IPS-18a (cell line): ENCODE measurements at regions not wholly inside any gene's neighbourhood (a gene's known extent, or its start where the extent isn't known, plus 50 kb on each side); places are given as distances from the start of the nearest gene placed in this dataset.

ENCODE experiments used
- H3K27ac ChIP-seq: one replicate; pipeline ENCODE4 v1.5.1; 2013; ENCODE audit warnings: low read length
- H3K27me3 ChIP-seq: one replicate; pipeline ENCODE4 v1.6.1; 2013; ENCODE audit warnings: mild to moderate bottlenecking, low read length; ENCODE audit not compliant: control insufficient read depth, insufficient read depth
- H3K36me3 ChIP-seq: one replicate; pipeline ENCODE4 v1.6.1; 2013; ENCODE audit warnings: low read depth, low read length; ENCODE audit not compliant: control insufficient read depth
- H3K4me1 ChIP-seq: one replicate; pipeline ENCODE4 v1.6.1; 2013; ENCODE audit warnings: low read depth, low read length; ENCODE audit not compliant: control insufficient read depth
- H3K4me3 ChIP-seq: one replicate; pipeline ENCODE4 v1.5.1; 2013; ENCODE audit warnings: low read length
- H3K9ac ChIP-seq: one replicate; pipeline ENCODE4 v1.6.1; 2013; ENCODE audit warnings: mild to moderate bottlenecking, low read length, moderate library complexity
- H3K9me3 ChIP-seq: one replicate; pipeline ENCODE4 v1.6.1; 2013; ENCODE audit warnings: low read depth, low read length; ENCODE audit not compliant: control insufficient read depth

DNA sequence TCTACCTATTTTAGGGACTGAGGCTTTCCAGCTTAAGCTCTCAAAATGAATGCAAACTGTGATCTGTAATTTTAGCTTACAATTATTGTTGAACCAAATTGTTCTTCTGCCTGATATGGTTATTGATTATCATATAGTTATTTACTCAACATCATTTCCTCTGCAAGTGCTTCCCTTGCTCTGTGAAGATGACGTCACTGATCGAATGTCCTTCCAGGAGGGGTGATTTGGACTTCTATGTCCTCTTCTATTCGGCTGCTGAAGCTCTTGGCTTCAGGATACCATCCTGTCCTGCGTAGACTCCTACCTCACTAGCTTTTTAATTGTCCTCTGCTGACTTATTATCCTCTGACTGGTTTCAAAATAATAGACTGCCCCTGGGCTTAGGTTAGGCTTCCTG, 137.4 kb upstream of the LARGE1 start:
- no peaks in the 10 kb centered on the region for H3K27me3 ChIP-seq
- no peaks in the 10 kb centered on the region for H3K36me3 ChIP-seq
- H3K4me3 ChIP-seq: no peak overlapping the region
- H3K27ac ChIP-seq: no peak overlapping the region
- H3K9ac ChIP-seq: no peak overlapping the region
- H3K4me1 ChIP-seq: no peaks in the 10 kb centered on the region
- no peaks in the 10 kb centered on the region for H3K9me3 ChIP-seq

DNA sequence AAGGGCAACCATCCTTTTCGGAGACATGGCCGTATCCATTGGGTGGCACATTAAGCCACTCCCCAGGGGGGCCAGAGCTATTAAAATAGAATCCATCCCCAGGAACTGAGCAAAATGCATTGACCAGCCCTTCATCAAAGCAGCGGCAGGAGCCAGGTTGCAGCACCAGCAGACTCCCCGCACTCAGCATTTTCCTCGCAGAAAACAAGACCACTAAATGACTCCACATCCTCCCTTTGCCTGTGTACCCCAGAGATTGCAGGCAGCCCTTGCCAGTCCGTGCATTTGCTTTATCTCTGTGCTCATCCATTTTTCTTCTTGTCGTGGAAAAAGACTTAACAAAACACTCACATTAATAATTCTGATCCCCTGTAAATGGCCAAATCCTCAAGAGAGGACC, 144.4 kb upstream of the LARGE1 start:
- Histone ChIP-seq H3K27me3 (no peaks in the 10 kb centered on the region), H3K9ac (no peak overlapping the region), H3K36me3 (no peaks in the 10 kb centered on the region), H3K27ac (no peak overlapping the region), H3K4me3 (no peak overlapping the region), H3K4me1 (no peaks in the 10 kb centered on the region), H3K9me3 (no peaks in the 10 kb centered on the region)

DNA sequence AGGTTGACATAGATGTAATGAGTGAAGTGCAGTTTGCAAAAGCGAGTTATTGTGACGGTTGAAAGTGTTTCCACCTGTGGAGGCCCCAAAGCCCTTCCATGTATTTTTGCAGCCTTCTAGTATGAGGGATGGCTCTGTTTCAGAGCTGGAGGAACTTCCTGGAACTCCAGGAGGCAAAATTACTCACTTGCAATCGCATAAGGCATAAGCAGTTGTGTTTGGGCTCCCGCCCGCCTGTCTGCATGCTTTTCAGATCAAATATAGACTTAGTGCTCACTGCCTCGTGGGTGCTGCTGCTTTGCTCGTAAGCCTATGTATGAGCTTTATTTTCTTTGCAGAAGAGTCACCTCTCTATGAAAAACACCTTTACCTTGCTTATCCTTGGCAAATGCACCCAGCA, 146.8 kb upstream of the LARGE1 start:
- Histone ChIP-seq H3K27me3 (no peaks in the 10 kb centered on the region), H3K36me3 (no peaks in the 10 kb centered on the region), H3K4me1 (no peaks in the 10 kb centered on the region), H3K4me3 (no peak overlapping the region), H3K9me3 (no peaks in the 10 kb centered on the region), H3K27ac (no peak overlapping the region), H3K9ac (no peak overlapping the region)

DNA sequence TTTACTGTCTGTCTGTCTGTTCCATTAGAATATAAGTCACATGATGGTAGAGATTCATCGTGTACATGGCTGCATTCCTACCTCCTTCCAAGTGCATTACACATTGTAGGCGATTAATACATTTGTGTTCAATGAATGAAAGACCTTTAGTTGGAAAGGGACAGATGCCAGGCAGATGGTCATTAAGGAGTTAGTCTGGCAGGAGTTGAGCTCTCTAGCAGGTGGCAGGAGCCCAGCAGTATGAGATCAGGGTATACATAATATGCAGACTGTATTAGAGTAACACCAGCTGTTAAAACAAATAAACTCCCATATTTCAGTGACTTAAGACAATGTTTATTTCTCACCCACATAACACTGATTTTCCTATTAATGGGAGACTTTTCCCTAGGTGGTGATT, 147.7 kb upstream of the LARGE1 start:
- H3K4me3 ChIP-seq: no peak overlapping the region
- no peaks in the 10 kb centered on the region for H3K36me3 ChIP-seq
- H3K9me3 ChIP-seq: no peaks in the 10 kb centered on the region
- no peaks in the 10 kb centered on the region for H3K4me1 ChIP-seq
- no peaks in the 10 kb centered on the region for H3K27me3 ChIP-seq
- H3K27ac ChIP-seq: no peak overlapping the region
- no peak overlapping the region for H3K9ac ChIP-seq

DNA sequence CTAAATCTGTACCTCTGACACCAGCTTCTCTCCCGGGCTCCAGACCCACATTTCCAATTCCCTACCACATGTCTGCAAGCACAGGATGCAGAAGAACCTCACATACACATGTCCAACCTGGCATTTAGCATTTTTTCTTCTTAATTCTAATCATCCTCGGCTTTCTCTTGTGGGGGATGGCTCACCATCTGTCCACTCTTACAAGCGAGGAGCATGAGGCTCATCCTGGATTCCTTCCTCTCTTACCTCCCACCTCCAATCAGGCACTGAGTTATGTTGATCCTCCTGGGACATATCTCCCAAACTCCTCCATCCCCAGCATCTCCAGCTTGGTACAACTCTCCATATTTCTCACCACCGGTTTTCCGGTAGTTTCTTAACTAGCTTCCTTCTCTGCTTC, 149.8 kb upstream of the LARGE1 start:
- H3K4me3 ChIP-seq: no peak overlapping the region
- H3K9ac ChIP-seq: no peak overlapping the region
- no peaks in the 10 kb centered on the region for H3K36me3 ChIP-seq
- H3K27me3 ChIP-seq: no peaks in the 10 kb centered on the region
- H3K27ac ChIP-seq: no peak overlapping the region
- H3K9me3 ChIP-seq: no peaks in the 10 kb centered on the region
- H3K4me1 ChIP-seq: no peaks in the 10 kb centered on the region

DNA sequence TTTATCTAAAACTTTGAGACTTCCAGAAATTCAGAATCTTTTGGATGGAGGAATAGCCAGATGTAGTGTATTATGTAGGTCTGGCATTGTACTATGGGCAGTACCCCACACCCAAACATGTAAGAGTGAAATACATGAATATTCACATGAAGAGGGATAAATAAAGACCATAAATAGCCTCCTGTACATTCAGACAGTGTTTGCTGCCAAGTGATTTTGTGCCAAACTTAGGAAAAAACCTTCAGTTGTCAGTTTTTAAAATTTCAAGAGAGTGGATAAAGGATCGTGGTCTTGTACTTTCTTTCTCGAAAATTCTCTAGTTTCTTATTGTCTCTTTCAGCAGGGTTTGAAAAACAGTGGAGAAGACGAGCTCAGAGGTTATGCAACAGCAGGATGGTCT, 150.3 kb upstream of the LARGE1 start:
- H3K4me3 ChIP-seq: no peak overlapping the region
- no peaks in the 10 kb centered on the region for H3K27me3 ChIP-seq
- H3K9ac ChIP-seq: no peak overlapping the region
- no peaks in the 10 kb centered on the region for H3K4me1 ChIP-seq
- H3K9me3 ChIP-seq: no peaks in the 10 kb centered on the region
- no peak overlapping the region for H3K27ac ChIP-seq
- H3K36me3 ChIP-seq: no peaks in the 10 kb centered on the region

DNA sequence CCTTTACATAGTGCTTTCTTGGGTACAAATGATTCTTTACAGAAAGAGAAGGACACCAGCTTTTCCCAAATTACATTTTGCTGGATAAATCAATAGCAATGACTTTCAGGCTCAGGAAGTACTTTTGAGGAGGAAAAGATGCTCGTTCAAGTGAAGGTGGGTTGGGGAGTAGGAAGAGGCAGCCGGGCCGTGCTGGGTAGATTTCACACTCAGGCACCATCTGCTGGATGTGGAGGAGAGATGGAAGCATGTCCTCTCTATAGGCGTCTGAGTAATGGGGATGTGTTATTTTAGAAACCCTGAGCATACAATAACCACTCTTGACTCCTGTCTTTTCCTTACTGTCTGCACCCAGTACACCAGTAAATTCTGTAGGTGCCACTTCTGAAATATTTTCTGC, 152.3 kb upstream of the LARGE1 start:
- Histone ChIP-seq H3K4me1 (no peaks in the 10 kb centered on the region), H3K36me3 (no peaks in the 10 kb centered on the region), H3K4me3 (no peak overlapping the region), H3K27me3 (no peaks in the 10 kb centered on the region), H3K9me3 (no peaks in the 10 kb centered on the region), H3K27ac (no peak overlapping the region), H3K9ac (no peak overlapping the region)

DNA sequence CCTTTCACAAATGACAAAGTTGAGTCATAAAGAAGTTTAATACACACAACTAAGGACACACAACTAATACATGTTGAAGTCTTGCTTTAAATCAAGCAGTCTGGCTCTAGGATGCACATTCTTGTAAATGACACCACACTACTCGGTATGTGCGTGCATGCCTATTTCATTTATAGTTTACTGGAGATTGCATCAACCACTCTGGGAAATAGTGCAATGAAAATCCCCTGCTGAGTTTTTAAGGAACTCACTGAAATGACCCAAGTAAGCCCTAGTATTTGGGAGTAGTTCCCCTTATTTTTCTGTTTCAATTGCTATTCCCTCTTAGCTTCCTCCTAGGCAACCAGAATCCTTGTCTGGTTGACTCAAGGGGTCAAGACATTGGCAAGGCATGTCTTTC, 160.2 kb upstream of the LARGE1 start:
- Histone ChIP-seq H3K27me3 (no peaks in the 10 kb centered on the region), H3K4me3 (no peak overlapping the region), H3K4me1 (no peaks in the 10 kb centered on the region), H3K9ac (no peak overlapping the region), H3K9me3 (no peaks in the 10 kb centered on the region), H3K36me3 (no peaks in the 10 kb centered on the region), H3K27ac (no peak overlapping the region)

DNA sequence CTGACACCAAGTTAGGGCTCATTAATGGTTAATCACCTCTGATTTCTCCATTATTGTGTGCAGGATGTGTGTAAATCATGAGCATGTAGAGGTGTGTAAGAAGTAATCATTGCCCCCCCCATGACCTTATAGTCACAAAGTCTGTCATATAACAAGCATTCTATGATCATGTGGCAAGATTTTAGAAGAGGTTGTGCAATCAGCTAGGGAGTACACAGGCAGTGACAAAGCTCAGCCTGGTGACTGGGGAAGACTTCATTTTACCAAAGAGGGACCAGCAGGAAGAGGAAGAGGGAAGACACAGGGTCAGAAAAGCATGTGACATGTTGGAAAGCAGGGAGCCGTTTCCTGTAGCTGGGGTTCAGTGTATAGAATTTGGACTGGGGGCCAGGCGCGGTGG, 176.5 kb upstream of the LARGE1 start:
- Histone ChIP-seq H3K27me3 (no peaks in the 10 kb centered on the region), H3K4me3 (no peak overlapping the region), H3K4me1 (peaks cover 4% of the 10 kb centered on the region), H3K27ac (no peak overlapping the region), H3K9me3 (no peaks in the 10 kb centered on the region), H3K9ac (no peak overlapping the region), H3K36me3 (no peaks in the 10 kb centered on the region)

DNA sequence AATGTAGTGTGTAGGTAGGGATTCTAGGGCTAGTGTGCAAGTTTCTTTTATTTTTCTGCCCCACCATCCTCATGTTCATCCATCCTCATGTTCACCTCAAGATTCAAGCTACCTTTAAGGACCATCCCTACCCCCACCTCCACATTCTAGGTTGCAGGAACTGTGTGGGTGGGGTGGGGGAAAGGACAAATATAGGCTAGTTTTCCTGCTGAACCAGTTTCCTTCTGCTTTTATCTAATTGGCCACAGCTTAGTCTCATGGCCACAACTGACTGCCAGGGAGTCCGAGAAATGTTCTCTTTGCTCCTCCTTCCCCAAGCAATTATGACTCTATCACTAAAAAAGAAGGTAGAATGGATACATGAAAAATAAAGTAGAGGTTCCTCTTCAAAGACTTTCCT, 179.0 kb upstream of the LARGE1 start:
- no peaks in the 10 kb centered on the region for H3K27me3 ChIP-seq
- H3K4me1 ChIP-seq: peaks cover 4% of the 10 kb centered on the region
- H3K9me3 ChIP-seq: no peaks in the 10 kb centered on the region
- H3K9ac ChIP-seq: no peak overlapping the region
- H3K4me3 ChIP-seq: no peak overlapping the region
- H3K27ac ChIP-seq: no peak overlapping the region
- H3K36me3 ChIP-seq: no peaks in the 10 kb centered on the region

DNA sequence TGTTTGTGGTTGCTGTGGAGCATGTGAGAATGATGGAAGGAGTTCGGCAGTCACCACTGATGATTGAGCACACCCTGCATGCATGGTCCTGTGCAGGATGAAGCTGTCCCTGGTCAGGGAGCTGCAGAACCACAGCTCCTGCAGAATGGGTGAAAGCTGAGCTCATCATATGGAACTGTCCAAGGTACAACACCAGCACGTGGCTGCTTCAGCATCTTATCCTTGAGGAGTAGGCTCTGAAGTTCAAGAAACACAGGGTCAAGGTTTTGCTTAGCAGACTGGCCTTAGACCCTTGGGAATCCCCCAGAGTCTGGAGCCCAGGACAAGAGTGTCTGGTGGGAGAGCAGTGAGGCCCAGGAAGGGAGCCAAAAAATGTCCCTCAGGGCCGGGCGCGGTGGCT, 182.4 kb upstream of the LARGE1 start:
- Histone ChIP-seq H3K36me3 (no peaks in the 10 kb centered on the region), H3K4me1 (peaks cover 8% of the 10 kb centered on the region), H3K9ac (no peak overlapping the region)

DNA sequence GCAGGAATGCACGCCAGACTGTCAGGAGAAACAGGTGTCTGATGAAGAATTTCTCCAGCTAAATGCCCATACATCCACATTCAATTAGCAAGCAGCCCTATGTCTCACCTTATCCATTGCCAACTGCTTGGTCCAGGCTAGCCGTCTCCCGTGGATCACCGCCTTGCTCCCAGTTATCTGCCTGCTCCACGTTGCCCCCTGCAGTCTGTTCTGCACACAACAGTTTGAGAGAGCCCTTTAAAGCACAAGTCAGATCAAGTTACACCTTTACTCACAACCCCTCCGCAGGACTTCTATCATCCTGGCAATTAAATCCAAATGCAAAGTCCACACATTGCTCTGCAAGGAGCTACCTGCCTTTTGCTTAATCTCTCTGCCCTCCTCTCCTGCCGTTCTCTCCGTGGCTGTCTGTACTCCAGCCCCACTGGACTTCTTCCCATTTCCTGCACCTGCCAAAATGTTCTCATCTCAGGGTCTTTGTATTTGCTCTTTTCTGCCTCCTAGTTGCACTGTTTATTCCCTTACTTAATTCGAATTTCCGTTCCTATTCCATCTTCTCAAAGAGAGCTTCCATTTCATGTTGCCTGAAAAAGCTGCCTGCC, 185.3 kb upstream of the LARGE1 start:
- Histone ChIP-seq H3K27ac (no peak overlapping the region), H3K27me3 (no peaks in the 10 kb centered on the region), H3K36me3 (no peaks in the 10 kb centered on the region), H3K4me1 (peaks cover 4% of the 10 kb centered on the region), H3K4me3 (no peak overlapping the region), H3K9ac (no peak overlapping the region), H3K9me3 (no peaks in the 10 kb centered on the region)

More for the DNA sequence above, 182.4 kb upstream of the LARGE1 start:
- no peak overlapping the region for H3K4me3 ChIP-seq
- no peaks in the 10 kb centered on the region for H3K9me3 ChIP-seq
- no peaks in the 10 kb centered on the region for H3K27me3 ChIP-seq
- no peak overlapping the region for H3K27ac ChIP-seq
